IgD-negative memory B cell (primary cell): ENCODE measurements at regions not wholly inside any gene's neighbourhood (a gene's known extent, or its start where the extent isn't known, plus 50 kb on each side); places are given as distances from the start of the nearest gene placed in this dataset.

ENCODE experiments used
- H3K27ac Mint-ChIP-seq, 3 donors: one replicate each; pipeline ENCODE4 v1.8.0; 2020 to 2022; ENCODE audit warnings: mild to moderate bottlenecking in 3 of 3, mixed read lengths in 3 of 3, moderate library complexity in 1 of 3
- H3K27me3 Mint-ChIP-seq: one replicate; pipeline ENCODE4 v1.8.0; 2021; ENCODE audit warnings: mixed read lengths
- H3K36me3 Mint-ChIP-seq: one replicate; pipeline ENCODE4 v1.8.0; 2020; ENCODE audit warnings: mild to moderate bottlenecking, mixed read lengths
- H3K4me1 Mint-ChIP-seq, 3 donors: one replicate each; pipeline ENCODE4 v1.8.0; 2020 to 2022; ENCODE audit warnings: mixed read lengths in 3 of 3, mild to moderate bottlenecking in 1 of 3
- H3K4me3 Mint-ChIP-seq, 4 donors: one replicate each; pipeline ENCODE4 v1.8.0; 2020 to 2022; ENCODE audit warnings: mild to moderate bottlenecking in 4 of 4, mixed read lengths in 4 of 4, moderate library complexity in 3 of 4
- H3K9me3 Mint-ChIP-seq, 3 donors: one replicate each; pipeline ENCODE4 v1.8.0; 2020 to 2021; ENCODE audit warnings: mixed read lengths in 3 of 3, mild to moderate bottlenecking in 1 of 3

- Mint-ChIP-seq H3K27ac (no peak overlapping the region), H3K4me3 (no peak overlapping the region), H3K9me3 (no peaks in the 10 kb centered on the region), H3K27me3 (no peaks in the 10 kb centered on the region), H3K4me1 (no peaks in the 10 kb centered on the region), H3K36me3 (no peaks in the 10 kb centered on the region)
Measured at GRCh38 chrX:76029385-76029784, 143.5 kb upstream of the PBDC1 start.

DNA sequence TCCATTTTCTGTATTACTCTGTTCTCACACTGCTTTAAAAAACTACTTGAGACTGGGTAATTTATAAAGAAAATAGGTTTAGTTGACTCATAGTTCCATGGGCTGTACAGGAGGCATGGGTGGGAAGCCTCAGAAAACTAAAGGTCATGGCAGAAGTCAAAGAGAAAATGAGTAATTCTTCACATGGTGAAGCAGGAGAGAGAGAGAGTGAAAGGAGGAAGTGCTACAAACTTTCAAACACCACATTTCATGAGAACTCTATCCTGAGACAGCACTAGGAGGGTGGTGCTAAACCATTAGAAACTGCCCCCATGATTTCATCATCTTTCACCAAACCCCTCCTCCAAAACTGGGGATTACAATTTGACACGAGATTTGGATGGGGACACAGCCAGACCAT lies 108.0 kb upstream of the PBDC1 start:
- Mint-ChIP-seq H3K4me3 (no peak overlapping the region), H3K4me1 (peaks cover 0 to 2% (median 0%) of the 10 kb centered on the region in 3 donors), H3K27ac (no peak overlapping the region), H3K27me3 (peaks cover 8% of the 10 kb centered on the region), H3K9me3 (peaks cover 0 to 6% (median 6%) of the 10 kb centered on the region in 3 donors), H3K36me3 (no peaks in the 10 kb centered on the region)

- no peaks in the 10 kb centered on the region for H3K4me1 Mint-ChIP-seq
- H3K9me3 Mint-ChIP-seq, result peaks cover 0 to 5% (median 0%) of the 10 kb centered on the region in 3 donors
- peak overlapping the region in 1 of 3 donors; percentile 14 for H3K27ac Mint-ChIP-seq
- H3K27me3 Mint-ChIP-seq, result no peaks in the 10 kb centered on the region
- H3K4me3 Mint-ChIP-seq, result no peak overlapping the region
- H3K36me3 Mint-ChIP-seq, result no peaks in the 10 kb centered on the region
Measured at GRCh38 chrX:76076124-76076523, 96.7 kb upstream of the PBDC1 start.

DNA sequence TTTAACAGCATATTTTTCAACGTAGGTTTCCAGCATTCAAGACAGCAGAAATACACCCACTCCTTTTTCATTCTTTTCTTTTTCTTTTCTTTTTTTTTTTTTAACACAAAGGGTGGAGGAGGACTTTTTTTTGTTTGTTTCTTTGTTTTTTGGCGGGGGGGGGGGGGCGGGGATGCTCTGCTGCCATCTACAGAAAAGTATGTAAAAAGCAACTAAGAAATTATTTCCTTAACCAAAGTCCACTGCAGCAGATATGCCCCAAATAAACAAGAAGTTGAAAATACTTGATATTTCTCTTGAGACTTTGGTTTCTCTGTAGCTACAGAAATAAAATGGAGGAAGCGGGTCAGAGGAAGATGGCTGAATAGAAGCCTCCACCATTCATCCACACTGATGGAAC lies 63.2 kb upstream of the PBDC1 start:
- no peaks in the 10 kb centered on the region for H3K4me1 Mint-ChIP-seq
- no peak overlapping the region for H3K4me3 Mint-ChIP-seq
- H3K27ac Mint-ChIP-seq, result no peak overlapping the region
- H3K36me3 Mint-ChIP-seq, result no peaks in the 10 kb centered on the region
- H3K27me3 Mint-ChIP-seq, result peaks cover 2% of the 10 kb centered on the region
- no peaks in the 10 kb centered on the region for H3K9me3 Mint-ChIP-seq
